ENCODE measurements at regions not wholly inside any gene's neighbourhood (a gene's known extent, or its start where the extent isn't known, plus 50 kb on each side); places are given as distances from the start of the nearest gene placed in this dataset.

DNA sequence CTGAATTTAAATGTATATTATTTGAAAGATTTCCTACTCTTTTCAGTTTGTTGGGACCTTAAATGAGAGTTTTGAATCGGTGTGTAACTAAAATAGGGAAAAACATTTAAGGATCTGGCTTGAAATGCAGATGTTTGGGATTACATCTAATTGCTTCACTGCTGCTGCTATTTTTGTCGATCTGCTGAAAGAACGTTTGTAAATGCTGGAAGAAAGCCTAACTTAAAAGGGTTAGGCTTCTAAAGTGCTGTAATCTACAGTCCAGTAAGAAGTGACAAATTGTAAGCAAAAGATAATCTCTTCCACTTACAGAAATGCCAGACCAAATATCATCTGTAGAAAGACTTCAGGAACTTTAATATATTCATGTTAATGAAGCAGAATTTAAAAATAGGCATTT, 691.6 kb downstream of the ZNF385D start:
- 54 to 75% (median 63%) methylated on average over 3 of the region's 3 CpGs for WGBS, 5 donors
- TF ChIP-seq POLR2AphosphoS5 (IDR thresholded peaks at IDR 0.05), result no peak
- TF ChIP-seq POLR2A (IDR thresholded peaks at IDR 0.05), result no peak
- TF ChIP-seq, protein P1, sequence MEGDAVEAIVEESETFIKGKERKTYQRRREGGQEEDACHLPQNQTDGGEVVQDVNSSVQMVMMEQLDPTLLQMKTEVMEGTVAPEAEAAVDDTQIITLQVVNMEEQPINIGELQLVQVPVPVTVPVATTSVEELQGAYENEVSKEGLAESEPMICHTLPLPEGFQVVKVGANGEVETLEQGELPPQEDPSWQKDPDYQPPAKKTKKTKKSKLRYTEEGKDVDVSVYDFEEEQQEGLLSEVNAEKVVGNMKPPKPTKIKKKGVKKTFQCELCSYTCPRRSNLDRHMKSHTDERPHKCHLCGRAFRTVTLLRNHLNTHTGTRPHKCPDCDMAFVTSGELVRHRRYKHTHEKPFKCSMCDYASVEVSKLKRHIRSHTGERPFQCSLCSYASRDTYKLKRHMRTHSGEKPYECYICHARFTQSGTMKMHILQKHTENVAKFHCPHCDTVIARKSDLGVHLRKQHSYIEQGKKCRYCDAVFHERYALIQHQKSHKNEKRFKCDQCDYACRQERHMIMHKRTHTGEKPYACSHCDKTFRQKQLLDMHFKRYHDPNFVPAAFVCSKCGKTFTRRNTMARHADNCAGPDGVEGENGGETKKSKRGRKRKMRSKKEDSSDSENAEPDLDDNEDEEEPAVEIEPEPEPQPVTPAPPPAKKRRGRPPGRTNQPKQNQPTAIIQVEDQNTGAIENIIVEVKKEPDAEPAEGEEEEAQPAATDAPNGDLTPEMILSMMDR (IDR thresholded peaks at IDR 0.05 in 8 of 11, conservative IDR thresholded peaks at IDR 0.05 in 3 of 11), result no peak

DNA sequence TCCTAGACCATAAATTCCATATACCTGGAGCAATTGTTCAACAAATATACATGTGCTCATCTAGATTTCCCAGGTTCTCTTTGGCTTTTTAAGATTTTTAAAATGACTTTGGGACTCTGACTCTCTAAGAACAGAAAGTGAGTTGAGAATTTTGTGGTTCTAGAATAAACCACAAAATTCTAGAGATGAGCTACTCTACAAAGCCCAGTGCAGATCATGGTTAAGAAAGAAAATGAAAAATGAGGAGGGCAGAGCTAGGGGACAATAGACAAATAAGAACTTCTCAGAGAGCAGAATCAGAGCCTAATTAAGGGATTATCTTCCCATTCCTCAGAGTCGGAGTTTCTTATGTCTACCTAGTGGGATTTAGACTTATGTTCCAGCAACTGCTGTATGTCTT, 694.7 kb downstream of the ZNF385D start:
- Histone ChIP-seq H3K27me3 (replicated peaks in 1 of 7) (no peaks in the 10 kb centered on the region), H3K4me3 (no peak overlapping the region), H3K27ac (no peak overlapping the region), H3K9me3 (peaks cover 0 to 10% (median 2%) of the 10 kb centered on the region in 8 donors), H3K36me3 (no peaks in the 10 kb centered on the region), H3K4me1 (peaks cover 0 to 3% (median 0%) of the 10 kb centered on the region in 6 donors)
- no peak for TF ChIP-seq POLR2A (IDR thresholded peaks at IDR 0.05)
- no peak for TF ChIP-seq POLR2AphosphoS5 (IDR thresholded peaks at IDR 0.05)
- TF ChIP-seq, protein P1 (IDR thresholded peaks at IDR 0.05 in 8 of 11, conservative IDR thresholded peaks at IDR 0.05 in 3 of 11), result no peak
- DNase-seq, result no peak
- 77 to 92% (median 81%) methylated on average over 1 of the region's 1 CpG for WGBS, 5 donors
- intact Hi-C loops (cut with DNase I; ENCODE audit: low total_unique reads), result no loop called here

More for the DNA sequence above, 691.6 kb downstream of the ZNF385D start:
- intact Hi-C loops (cut with DNase I; ENCODE audit: low total_unique reads), result no loop called here
- no peak overlapping the region for H3K27ac ChIP-seq
- DNase-seq, result no peak
- H3K4me3 ChIP-seq, result no peak overlapping the region
- H3K27me3 ChIP-seq (replicated peaks in 1 of 7), result no peaks in the 10 kb centered on the region
- H3K36me3 ChIP-seq, result no peaks in the 10 kb centered on the region
- peaks cover 0 to 9% (median 0%) of the 10 kb centered on the region in 8 donors for H3K9me3 ChIP-seq
- H3K4me1 ChIP-seq, result peaks cover 0 to 3% (median 0%) of the 10 kb centered on the region in 6 donors

DNA sequence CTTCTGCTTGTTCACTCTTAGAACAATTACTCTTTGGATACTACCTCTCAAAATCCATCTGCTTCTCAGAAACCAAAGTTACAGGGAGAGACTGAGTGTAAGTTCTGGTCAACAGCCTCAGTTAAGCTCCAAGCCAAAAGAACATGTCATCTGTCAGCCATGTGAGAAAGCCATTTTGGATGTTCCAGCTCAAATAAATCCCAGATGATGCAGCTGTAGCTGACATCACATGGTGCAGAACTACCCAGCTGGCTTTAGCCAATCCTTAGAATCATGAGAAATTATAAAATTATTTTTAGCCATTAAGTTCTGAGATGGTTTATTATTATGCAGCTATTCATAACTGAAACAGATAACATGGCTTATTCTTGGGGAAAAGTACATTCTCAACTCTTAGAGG, 696.0 kb downstream of the ZNF385D start:
- intact Hi-C loops (cut with DNase I; ENCODE audit: low total_unique reads), result no loop called here
- TF ChIP-seq, protein P1 (IDR thresholded peaks at IDR 0.05 in 8 of 11, conservative IDR thresholded peaks at IDR 0.05 in 3 of 11), result no peak
- TF ChIP-seq POLR2A (IDR thresholded peaks at IDR 0.05), result no peak
- no peak for TF ChIP-seq POLR2AphosphoS5 (IDR thresholded peaks at IDR 0.05)
- H3K4me3 ChIP-seq, result no peak overlapping the region
- H3K9me3 ChIP-seq, result peaks cover 0 to 11% (median 2%) of the 10 kb centered on the region in 8 donors
- H3K4me1 ChIP-seq, result peaks cover 0 to under 1% (median 0%) of the 10 kb centered on the region in 6 donors
- no peaks in the 10 kb centered on the region for H3K27me3 ChIP-seq (replicated peaks in 1 of 7)
- no peaks in the 10 kb centered on the region for H3K36me3 ChIP-seq
- DNase-seq, result no peak
- H3K27ac ChIP-seq, result no peak overlapping the region

DNA sequence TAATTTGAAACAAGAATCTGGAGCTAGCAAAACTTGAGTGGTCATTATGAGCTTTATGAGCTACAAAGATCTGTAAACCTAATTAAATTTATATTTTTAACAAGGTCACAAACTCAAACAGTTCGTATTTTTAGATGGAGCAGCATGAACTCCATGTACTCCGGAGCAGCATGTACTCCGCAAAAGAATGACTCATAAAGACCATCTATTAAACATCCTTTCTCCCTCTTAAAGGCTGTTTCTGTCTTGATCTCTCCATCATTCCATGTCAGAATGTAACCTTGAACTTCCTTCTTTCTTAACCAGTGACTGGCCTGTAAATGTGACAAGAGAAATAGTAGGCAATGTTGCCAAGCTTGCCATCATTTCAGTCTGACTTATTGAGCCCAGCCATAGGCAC, 696.9 kb downstream of the ZNF385D start:
- H3K4me3 ChIP-seq, result no peak overlapping the region
- WGBS, 5 donors, result 70 to 85% (median 75%) methylated on average over 3 of the region's 3 CpGs
- no peaks in the 10 kb centered on the region for H3K36me3 ChIP-seq
- H3K4me1 ChIP-seq, result no peaks in the 10 kb centered on the region
- peaks cover 0 to 11% (median 2%) of the 10 kb centered on the region in 8 donors for H3K9me3 ChIP-seq
- no peak for TF ChIP-seq POLR2AphosphoS5 (IDR thresholded peaks at IDR 0.05)
- TF ChIP-seq, protein P1 (IDR thresholded peaks at IDR 0.05 in 8 of 11, conservative IDR thresholded peaks at IDR 0.05 in 3 of 11), result no peak
- TF ChIP-seq POLR2A (IDR thresholded peaks at IDR 0.05), result no peak
- DNase-seq, result no peak
- peak overlapping the region in 2 of 8 donors; percentile 6 to 36 for H3K27ac ChIP-seq
- no peaks in the 10 kb centered on the region for H3K27me3 ChIP-seq (replicated peaks in 1 of 7)
- intact Hi-C loops (cut with DNase I; ENCODE audit: low total_unique reads), result no loop called here

Data from spleen (tissue), 11 donors.